ENCODE measurements at regions not wholly inside any gene's neighbourhood (a gene's known extent, or its start where the extent isn't known, plus 50 kb on each side); places are given as distances from the start of the nearest gene placed in this dataset.

GRCh38 chr15:35279811-35280210 is 194.7 kb upstream of the NANOGP8 start:
- TF ChIP-seq CTCF (conservative IDR thresholded peaks at IDR 0.05): no peak
- H3K4me1 Mint-ChIP-seq: no peaks in the 10 kb centered on the region
- H3K9me3 Mint-ChIP-seq: peaks cover 45 to 49% of the 10 kb centered on the region in 2 experiments
- H3K23me2 ChIP-seq (ENCODE audit: insufficient read length, low read depth, low read length, poor library complexity, severe bottlenecking): no peaks in the 10 kb centered on the region
- no peak overlapping the region for H3K14ac ChIP-seq (ENCODE audit: insufficient read depth, low read length)
- H3K4me1 ChIP-seq (ENCODE audit: insufficient read depth, low read length): no peaks in the 10 kb centered on the region
- no peak overlapping the region for H2BK120ac ChIP-seq (ENCODE audit: low read depth, low read length, poor library complexity, severe bottlenecking)
- no peak overlapping the region for H3K18ac ChIP-seq (ENCODE audit: insufficient read length, low read depth, low read length)
- H4K91ac ChIP-seq (ENCODE audit: insufficient read length, low read depth, low read length): no peak overlapping the region
- WGBS (ENCODE audit: extremely low coverage, insufficient read length, low lambda C conversion rate): no CpG with 5 or more reads among the region's 1 CpG
- no peak overlapping the region for H2BK15ac ChIP-seq (ENCODE audit: low read depth, low read length)
- no peak overlapping the region for H3T11ph ChIP-seq (ENCODE audit: low read length)
- H3K4me2 ChIP-seq (ENCODE audit: insufficient read depth, insufficient read length, low read length): no peak overlapping the region
- no peak overlapping the region for H2AFZ ChIP-seq (ENCODE audit: low read length)
- H3K56ac ChIP-seq (ENCODE audit: insufficient read length, low read depth, low read length): no peak overlapping the region
- H3K27me3 Mint-ChIP-seq (ENCODE audit: low read depth): no peaks in the 10 kb centered on the region
- no peaks in the 10 kb centered on the region for H4K20me1 ChIP-seq (ENCODE audit: control insufficient read depth, insufficient read depth, insufficient read length)
- DNase-seq: no peak
- H3K27me3 ChIP-seq (ENCODE audit: insufficient read depth, low read length): no peaks in the 10 kb centered on the region
- H4K8ac ChIP-seq (replicated peaks; ENCODE audit: insufficient read length, low read depth, low read length): no peak overlapping the region
- H3K36me3 Mint-ChIP-seq (ENCODE audit: insufficient read depth in 1 of 3, low read depth in 3 of 3): peaks cover 22 to 48% (median 27%) of the 10 kb centered on the region in 3 experiments
- H3K9me3 ChIP-seq (ENCODE audit: control insufficient read depth, low read depth, low read length): peaks cover 16% of the 10 kb centered on the region
- H3K79me2 ChIP-seq (ENCODE audit: insufficient read depth, low read length): no peaks in the 10 kb centered on the region
- no peak overlapping the region for H3K23ac ChIP-seq (ENCODE audit: insufficient read length, low read depth, low read length)
- no peak overlapping the region for H3K4ac ChIP-seq (ENCODE audit: low read depth, low read length)
- no peak overlapping the region for H2BK12ac ChIP-seq (ENCODE audit: insufficient read length, low read depth, low read length)
- H3K27ac Mint-ChIP-seq: no peak overlapping the region
- no peak overlapping the region for H2BK5ac ChIP-seq (ENCODE audit: insufficient read length, low read length)
- no peak overlapping the region for H3K27ac ChIP-seq (ENCODE audit: insufficient read length, low read depth, low read length)
- H3K79me1 ChIP-seq (ENCODE audit: insufficient read depth, low read depth, low read length, poor library complexity, severe bottlenecking): no peaks in the 10 kb centered on the region
- no peak overlapping the region for H3K4me3 Mint-ChIP-seq
- H2BK20ac ChIP-seq (ENCODE audit: low read depth, low read length, poor library complexity, severe bottlenecking): no peak overlapping the region
- H3K9ac ChIP-seq (ENCODE audit: extremely low read depth, insufficient read length, low read length): no peak overlapping the region
- no peak overlapping the region for H2AK5ac ChIP-seq (ENCODE audit: insufficient read length, low read length)
- H4K5ac ChIP-seq (ENCODE audit: insufficient read length, low read depth, low read length): no peak overlapping the region
